K562 (cell line): ENCODE measurements at regions not wholly inside any gene's neighbourhood (a gene's known extent, or its start where the extent isn't known, plus 50 kb on each side); places are given as distances from the start of the nearest gene placed in this dataset.
"Not testable (repeated sequence)": the region's sequence is repeated elsewhere in the genome, so short reads cannot be mapped to it uniquely, and the experiment has no call there.

ENCODE experiments used
- ATAC-seq: fragments of 200-7000 bp; cut with Tn5 transposase; 3 replicates; pipeline ENCODE4 v1.9.1; 2020; ENCODE audit warnings: moderate library complexity
- BruUV-seq: library from RNA; stranded (reverse); fragments of 400-500 nt; replicated peaks from 2 replicates; lab custom pipeline; 2021; lab: Mats Ljungman, UMichigan
- CTCF ChIA-PET: fragments of 300-600 bp; formaldehyde crosslinking; extraction: SDS; loops from one replicate; lab custom pipeline; 2021; ENCODE audit warnings: low intra/inter-chr PET ratio; lab: Yijun Ruan, JAX
- POLR2A ChIA-PET: fragments of 300-600, 350-650 bp; sonication (Branson Sonifier 250); formaldehyde crosslinking; extraction: SDS; loops from one replicate; lab custom pipeline; 2021; ENCODE audit warnings: antibody characterized with exemption, inconsistent platforms; lab: Yijun Ruan, JAX
- DNase-seq, 4 experiments: peaks; one replicate each; pipeline versions ENCODE4 v3.0.0 to v3.0.0-alpha.2; 2011 to 2018; ENCODE audit warnings: low spot score in 3 of 4, mixed read lengths in 3 of 4; ENCODE audit errors: extremely low read depth in 1 of 4
- FAIRE-seq: peaks from 2 replicates; lab custom pipeline; 2011; peaks lifted over from hg19 to GRCh38; lab: Jason Lieb, UNC
- H2AFZ ChIP-seq: 2 replicates; pipeline ENCODE4 v1.6.0; 2011; ENCODE audit warnings: low read depth, low read length, control low read depth, inconsistent platforms
- H3K27ac ChIP-seq: fragments of 200-600 bp; 3 replicates; pipeline ENCODE4 v1.8.0; 2011; ENCODE audit warnings: low read depth, mild to moderate bottlenecking, control low read depth, inconsistent platforms, low read length, moderate library complexity, mixed read lengths; ENCODE audit errors: extremely low read depth
- H3K27me3 ChIP-seq, 2 experiments: fragments of 300-600 bp in 1 of 2; 2 replicates in 1 of 2; 3 replicates in 1 of 2; pipeline versions ENCODE4 v1.6.0 to v1.8.0; 2011; ENCODE audit warnings: inconsistent platforms in 2 of 2, low read length in 2 of 2, mild to moderate bottlenecking in 1 of 2, mixed read lengths in 1 of 2, moderate library complexity in 1 of 2; ENCODE audit not compliant: control insufficient read depth in 2 of 2, insufficient read depth in 2 of 2
- H3K36me3 ChIP-seq: fragments of 300-600 bp; 3 replicates; pipeline ENCODE4 v1.8.0; 2011; ENCODE audit warnings: mild to moderate bottlenecking, low read length, inconsistent platforms; ENCODE audit not compliant: control insufficient read depth, insufficient read depth
- H3K4me1 ChIP-seq, 2 experiments: fragments of 200-600 bp in 1 of 2; replicated peaks in 1 of 2; 2 replicates in 1 of 2; 3 replicates in 1 of 2; pipeline versions ENCODE4 v1.5.1 to v1.8.0; 2011; ENCODE audit warnings: inconsistent platforms in 2 of 2, low read length in 2 of 2, mild to moderate bottlenecking in 1 of 2, mixed read lengths in 1 of 2, moderate library complexity in 1 of 2; ENCODE audit not compliant: control insufficient read depth in 2 of 2, insufficient read depth in 2 of 2
- H3K4me2 ChIP-seq: 2 replicates; pipeline ENCODE4 v1.6.1; 2011; ENCODE audit warnings: low read length, control low read depth, inconsistent platforms, mixed read lengths; ENCODE audit not compliant: insufficient read depth
- H3K4me3 ChIP-seq: fragments of 200-600 bp; sonication (generic), shearing (Covaris generic); 2 replicates; pipeline ENCODE4 v1.5.1; 2016; ENCODE audit warnings: control low read depth, inconsistent platforms
- H3K79me2 ChIP-seq: fragments of 200-600 bp; 3 replicates; pipeline ENCODE4 v1.8.0; 2011; ENCODE audit warnings: low read length, inconsistent platforms; ENCODE audit not compliant: control insufficient read depth, insufficient read depth
- H3K9ac ChIP-seq, 2 experiments: 2 replicates each; pipeline versions ENCODE4 v1.6.0 to v1.6.1; 2011; ENCODE audit warnings: low read depth in 2 of 2, low read length in 2 of 2, control low read depth in 1 of 2, inconsistent platforms in 1 of 2, mild to moderate bottlenecking in 1 of 2, mixed read lengths in 1 of 2; ENCODE audit not compliant: insufficient read depth in 1 of 2
- H3K9me1 ChIP-seq: one replicate; pipeline ENCODE4 v1.6.0; 2011; ENCODE audit warnings: inconsistent platforms, mild to moderate bottlenecking, low read length, moderate library complexity; ENCODE audit not compliant: control insufficient read depth, insufficient read depth
- H3K9me3 ChIP-seq: replicated peaks from 2 replicates; pipeline ENCODE4 v1.5.1; 2011; ENCODE audit warnings: low read depth, low read length, inconsistent platforms; ENCODE audit not compliant: control insufficient read depth, insufficient read depth
- H4K20me1 ChIP-seq: replicated peaks from 2 replicates; pipeline ENCODE4 v1.6.1; 2011; ENCODE audit warnings: low read length, inconsistent platforms, mixed read lengths; ENCODE audit not compliant: control insufficient read depth, insufficient read depth
- DEAF1 ChIP-seq: fragments of 450-650 bp; formaldehyde crosslinking; IDR thresholded peaks from 2 replicates; pipeline ENCODE4 v1.4.0; 2020; ENCODE audit warnings: mild to moderate bottlenecking, moderate library complexity
- KLF6 ChIP-seq: fragments of 250-450 bp; sonication (Bioruptor Pico); IDR thresholded peaks from 2 replicates; pipeline ENCODE4 v1.4.0; 2020; ENCODE audit warnings: mild to moderate bottlenecking, moderate library complexity, borderline replicate concordance
- LEF1 ChIP-seq: fragments of 450-650 bp; IDR thresholded peaks from 2 replicates; pipeline ENCODE4 v1.6.1; 2016; ENCODE audit warnings: mild to moderate bottlenecking
- MEF2A ChIP-seq: IDR thresholded peaks from 2 replicates; pipeline ENCODE4 v1.6.1; 2011; ENCODE audit warnings: low read depth, mild to moderate bottlenecking, low read length, moderate library complexity; ENCODE audit not compliant: control insufficient read depth
- NR0B1 ChIP-seq: fragments of 450-650 bp; IDR thresholded peaks from one replicate; pipeline ENCODE4 v1.6.1; 2018; ENCODE audit warnings: mild to moderate bottlenecking, moderate library complexity; ENCODE audit not compliant: partially characterized antibody
- POLR3A ChIP-seq: IDR thresholded peaks from 2 replicates; pipeline ENCODE4 v1.6.1; 2011; ENCODE audit warnings: borderline replicate concordance, mild to moderate bottlenecking, moderate library complexity; ENCODE audit not compliant: insufficient read length, insufficient read depth; ENCODE audit errors: extremely low read depth
- RBBP5 ChIP-seq: fragments of 200-600 bp; sonication (generic); IDR thresholded peaks from 2 replicates; pipeline ENCODE4 v1.6.1; 2012; ENCODE audit warnings: borderline replicate concordance, mild to moderate bottlenecking, low read length, control low read depth, inconsistent platforms; ENCODE audit not compliant: insufficient read depth, poor library complexity, severe bottlenecking
- SAFB ChIP-seq: fragments of 200-400 bp; formaldehyde crosslinking; IDR thresholded peaks from 2 replicates; pipeline ENCODE4 v1.6.1; 2017; ENCODE audit warnings: low read depth, low read length, borderline replicate concordance
- SRSF3 ChIP-seq: fragments of 200-400 bp; formaldehyde crosslinking; IDR thresholded peaks from 2 replicates; pipeline ENCODE4 v1.6.1; 2016; ENCODE audit warnings: mild to moderate bottlenecking, low read length, moderate library complexity; ENCODE audit not compliant: insufficient read depth
- XRCC3 ChIP-seq: fragments of 450-650 bp; IDR thresholded peaks from 2 replicates; pipeline ENCODE4 v1.6.1; 2017; ENCODE audit warnings: mild to moderate bottlenecking, moderate library complexity
- ZNF146 ChIP-seq: IDR thresholded peaks from one replicate; pipeline ENCODE4 v1.6.1; 2018; ENCODE audit warnings: missing compliant biosample characterization; ENCODE audit not compliant: unreplicated experiment
- ZNF217 ChIP-seq: sonication (generic); formaldehyde crosslinking; IDR thresholded peaks from 2 replicates; pipeline ENCODE4 v1.8.0; 2022; ENCODE audit warnings: mild to moderate bottlenecking, missing genetic modification reagents
- WGBS: fragments of 100-300 bp; shearing (Covaris generic); methylation state at CpG from one replicate; pipeline ENCODE4 v1.1.6; 2016; ENCODE audit warnings: low coverage, mixed read lengths; ENCODE audit not compliant: insufficient coverage; ENCODE audit errors: missing lambda C conversion rate; 5-methylcytosine and 5-hydroxymethylcytosine counted together
- in situ Hi-C: fragments of 300-500 bp; cut with MboI; formaldehyde crosslinking; loops from 4 replicates; pipeline ENCODE4 v1.15.0; 2018; ENCODE audit warnings: inconsistent platforms, mixed read lengths
- intact Hi-C: fragments of 100-400 bp; cut with micrococcal nuclease; formaldehyde crosslinking; loops from 2 replicates; pipeline ENCODE4 v1.14.2; 2022

GRCh38 chr11:114802878-114803277 lies 124.6 kb downstream of the NXPE2 start (continued):
- no peak for TF ChIP-seq MEF2A

- H3K79me2 ChIP-seq, H3K4me2 ChIP-seq, ATAC-seq, H3K9me3 ChIP-seq, BruUV-seq, DNase-seq, H3K27ac ChIP-seq, H4K20me1 ChIP-seq, CTCF ChIA-PET, H3K9ac ChIP-seq, H3K4me3 ChIP-seq, H3K27me3 ChIP-seq, POLR2A ChIA-PET, in situ Hi-C loops, FAIRE-seq, H3K4me1 ChIP-seq, H2AFZ ChIP-seq, intact Hi-C loops, H3K9me1 ChIP-seq, H3K36me3 ChIP-seq: not testable (repeated sequence)
- 0% methylated on average over 8 of the region's 9 CpGs for WGBS
These were observed 127.1 kb downstream of the NXPE2 start for GRCh38 chr11:114805431-114805830.

GRCh38 chr11:114811971-114812370 lies 133.6 kb downstream of the NXPE2 start:
- no peaks in the 10 kb centered on the region for H3K4me1 ChIP-seq
- H3K79me2 ChIP-seq: no peaks in the 10 kb centered on the region
- FAIRE-seq (no peak), ATAC-seq (no peak), DNase-seq (no peak)
- no peaks in the 10 kb centered on the region for H3K9me1 ChIP-seq
- no peak overlapping the region for H3K4me2 ChIP-seq
- H3K27ac ChIP-seq: no peak overlapping the region
- H3K9ac ChIP-seq: no peak overlapping the region
- H3K4me3 ChIP-seq: no peak overlapping the region
- 0% methylated on average over 3 of the region's 3 CpGs for WGBS
- CTCF ChIA-PET: no interaction called here
- H3K27me3 ChIP-seq: no peaks in the 10 kb centered on the region
- POLR2A ChIA-PET: no interaction called here
- no TSS peak for BruUV-seq
- no peaks in the 10 kb centered on the region for H3K9me3 ChIP-seq
- no peak overlapping the region for H2AFZ ChIP-seq
- H4K20me1 ChIP-seq: no peaks in the 10 kb centered on the region
- intact Hi-C loops (no loop called here), in situ Hi-C loops (no loop called here)
- no peaks in the 10 kb centered on the region for H3K36me3 ChIP-seq
- TF ChIP-seq NR0B1: no peak
- TF ChIP-seq DEAF1: no peak
- no peak for TF ChIP-seq SAFB
- TF ChIP-seq ZNF217 (CRISPR knock-in tag): no peak
- TF ChIP-seq LEF1: no peak
- TF ChIP-seq SRSF3: no peak
- TF ChIP-seq RBBP5: no peak
- no peak for TF ChIP-seq KLF6 (CRISPR knock-in tag)
- TF ChIP-seq XRCC3: no peak
- no peak for TF ChIP-seq ZNF146 (CRISPR knock-in tag)
- no peak for TF ChIP-seq POLR3A
